ENCODE measurements at regions not wholly inside any gene's neighbourhood (a gene's known extent, or its start where the extent isn't known, plus 50 kb on each side); places are given as distances from the start of the nearest gene placed in this dataset.

DNA sequence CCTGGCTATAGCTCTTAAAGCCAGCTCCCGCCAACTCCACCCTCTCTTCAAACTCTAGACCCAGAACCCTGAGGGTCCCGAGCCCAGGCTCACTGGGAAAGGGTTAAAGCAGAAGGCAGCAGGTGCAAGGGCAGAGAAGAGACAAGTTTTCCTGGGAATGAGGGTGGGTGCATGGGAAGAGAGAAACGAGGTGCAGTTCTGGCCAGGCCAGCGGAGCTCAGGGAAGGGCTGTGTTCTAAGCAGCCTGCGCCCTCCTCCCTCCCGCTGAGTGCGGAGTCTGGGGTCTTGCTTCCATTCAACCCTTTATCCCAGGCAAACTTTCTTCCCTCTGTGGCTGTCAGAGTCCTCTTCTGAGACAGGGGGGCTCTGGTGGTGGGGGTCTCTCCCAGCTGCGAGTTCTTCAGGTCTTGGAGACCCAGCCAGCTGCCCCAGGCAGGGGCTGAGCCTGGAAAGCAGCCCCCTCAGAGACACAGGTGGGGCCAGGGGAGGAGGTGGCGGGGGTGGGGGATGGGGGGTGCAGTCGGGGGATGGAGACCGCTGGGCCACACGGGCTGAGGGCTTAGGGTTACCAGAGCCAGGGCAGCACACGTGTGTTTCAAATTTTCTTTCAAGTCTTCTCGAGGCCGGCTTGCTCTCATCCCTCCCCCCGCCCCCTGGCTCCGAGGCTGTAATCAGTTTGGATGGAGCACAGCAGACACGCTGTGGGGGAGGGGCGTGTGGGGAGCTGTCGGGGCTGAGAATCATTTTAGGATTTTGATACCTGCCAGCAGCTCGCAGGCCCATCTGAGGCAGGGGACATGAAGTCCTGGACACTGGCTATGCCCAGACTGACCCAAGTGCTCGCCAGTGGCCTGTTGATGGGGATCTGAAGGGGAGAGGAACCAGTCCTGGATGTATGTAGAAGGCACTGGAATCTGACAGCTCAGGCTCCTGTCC, 169.6 kb upstream of the SMIM23 start:
- no peak overlapping the region for H3K27ac ChIP-seq (ENCODE audit: low read length)
- no CpG with 5 or more reads among the region's 22 CpGs for WGBS (ENCODE audit: insufficient coverage, insufficient read length)
- no peaks in the 10 kb centered on the region for H3K9me3 ChIP-seq (ENCODE audit: control insufficient read depth, insufficient read depth, low read length)
- peaks cover 6% of the 10 kb centered on the region for H3K4me1 ChIP-seq (ENCODE audit: control insufficient read depth, insufficient read depth, low read length)
- H3K36me3 ChIP-seq (ENCODE audit: control insufficient read depth, insufficient read depth, low read length): no peaks in the 10 kb centered on the region
- H3K4me3 ChIP-seq (ENCODE audit: low read length): no peak overlapping the region
- no peak for DNase-seq (ENCODE audit: low read depth, low spot score)
- peaks cover 11% of the 10 kb centered on the region; the same call in 1 of the 2 replicates for H3K27me3 ChIP-seq (ENCODE audit: control insufficient read depth, insufficient read depth, low read length)

DNA sequence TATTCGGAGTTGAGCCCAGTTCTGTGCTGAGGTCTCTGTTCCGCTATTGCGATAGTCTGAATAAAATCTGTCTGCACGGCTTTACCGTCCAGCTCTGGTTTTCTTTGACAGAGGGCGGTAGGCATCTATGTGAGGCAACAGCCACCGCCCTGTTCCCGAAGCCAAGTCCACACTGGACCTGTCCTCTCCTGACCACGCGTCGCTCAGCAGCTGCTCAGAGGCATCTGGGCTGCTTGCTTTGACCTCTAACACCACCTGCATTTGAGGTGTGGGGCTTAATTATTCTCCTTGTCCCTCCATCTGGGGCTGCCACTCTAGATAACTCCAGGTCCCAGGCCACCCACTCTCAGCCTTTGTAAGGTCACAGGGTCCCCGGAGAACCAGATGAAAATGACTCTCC, 168.4 kb upstream of the SMIM23 start:
- Histone ChIP-seq H3K27me3 (ENCODE audit: control insufficient read depth, insufficient read depth, low read length) (peaks cover 21% of the 10 kb centered on the region), H3K36me3 (ENCODE audit: control insufficient read depth, insufficient read depth, low read length) (no peaks in the 10 kb centered on the region), H3K9me3 (ENCODE audit: control insufficient read depth, insufficient read depth, low read length) (no peaks in the 10 kb centered on the region), H3K4me1 (ENCODE audit: control insufficient read depth, insufficient read depth, low read length) (peaks cover 6% of the 10 kb centered on the region), H3K4me3 (ENCODE audit: low read length) (no peak overlapping the region), H3K27ac (ENCODE audit: low read length) (no peak overlapping the region)
- no CpG with 5 or more reads among the region's 12 CpGs for WGBS (ENCODE audit: insufficient coverage, insufficient read length)
- DNase-seq (ENCODE audit: low read depth, low spot score): no peak

DNA sequence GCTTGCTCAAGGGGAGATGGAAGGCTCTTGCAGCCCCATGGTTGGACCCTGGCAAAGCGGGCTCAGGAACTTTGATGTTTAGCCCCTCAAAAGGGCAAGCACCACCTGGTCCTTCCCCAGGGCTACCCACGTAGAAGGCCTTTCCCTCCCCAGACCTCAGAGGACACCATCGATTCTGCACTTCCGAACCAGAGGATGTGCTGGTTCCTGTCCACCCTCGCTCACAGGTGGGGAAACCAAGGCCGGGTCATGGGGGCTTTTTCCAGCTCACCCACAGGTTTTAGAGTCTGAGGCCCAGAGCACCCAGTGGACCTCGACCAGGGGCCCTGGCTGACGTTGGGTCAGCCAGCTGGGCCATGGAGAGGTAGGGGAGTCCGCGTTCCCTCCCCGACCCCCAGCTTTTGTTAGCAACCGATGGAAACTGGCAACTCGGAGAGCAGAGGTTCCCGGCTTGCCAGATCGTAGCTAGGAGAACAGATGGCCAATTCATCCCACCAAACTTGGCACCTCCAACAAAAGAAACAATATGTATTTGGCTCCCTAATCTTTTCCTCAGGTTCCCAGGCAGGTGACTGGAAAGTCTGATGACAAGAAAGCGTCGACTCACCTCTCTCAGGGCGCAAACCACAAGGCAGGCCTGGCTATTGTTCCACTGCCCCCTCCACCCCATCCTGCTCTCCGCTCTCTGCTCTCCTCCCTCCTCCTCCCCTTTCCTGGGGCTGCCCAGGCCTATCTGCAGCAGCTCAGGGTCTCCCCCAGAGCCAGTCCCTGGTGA, 167.6 kb upstream of the SMIM23 start:
- no CpG with 5 or more reads among the region's 19 CpGs for WGBS (ENCODE audit: insufficient coverage, insufficient read length)

DNA sequence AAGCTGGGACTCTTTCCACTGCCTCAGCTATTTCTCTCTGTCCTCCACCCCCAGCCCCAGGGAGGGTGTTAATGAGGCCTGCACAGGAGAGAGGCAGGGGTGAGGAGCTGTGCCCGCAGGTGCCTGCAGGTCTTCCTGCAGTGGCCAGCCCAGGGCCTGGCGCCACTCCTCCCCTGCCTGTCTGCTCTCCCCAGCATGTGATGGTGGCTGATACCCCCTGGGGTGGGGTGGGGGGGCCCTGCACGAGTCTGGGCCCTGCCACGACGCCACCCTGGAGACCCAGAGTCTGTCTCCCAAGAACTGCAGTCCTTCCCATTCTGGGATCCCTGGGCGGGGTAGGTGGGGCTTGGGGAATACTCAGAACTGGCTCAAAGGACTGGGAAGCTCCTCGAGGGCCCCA, 166.4 kb upstream of the SMIM23 start:
- H3K27ac ChIP-seq (ENCODE audit: low read length): no peak overlapping the region
- no peaks in the 10 kb centered on the region for H3K36me3 ChIP-seq (ENCODE audit: control insufficient read depth, insufficient read depth, low read length)
- no peaks in the 10 kb centered on the region for H3K9me3 ChIP-seq (ENCODE audit: control insufficient read depth, insufficient read depth, low read length)
- peaks cover 33% of the 10 kb centered on the region for H3K27me3 ChIP-seq (ENCODE audit: control insufficient read depth, insufficient read depth, low read length)
- peaks cover 11% of the 10 kb centered on the region for H3K4me1 ChIP-seq (ENCODE audit: control insufficient read depth, insufficient read depth, low read length)
- H3K4me3 ChIP-seq (ENCODE audit: low read length): no peak overlapping the region
- no CpG with 5 or more reads among the region's 7 CpGs for WGBS (ENCODE audit: insufficient coverage, insufficient read length)
- no peak for DNase-seq (ENCODE audit: low read depth, low spot score)

More for the DNA sequence above, 167.6 kb upstream of the SMIM23 start:
- Histone ChIP-seq H3K27ac (ENCODE audit: low read length) (no peak overlapping the region), H3K4me3 (ENCODE audit: low read length) (no peak overlapping the region), H3K9me3 (ENCODE audit: control insufficient read depth, insufficient read depth, low read length) (no peaks in the 10 kb centered on the region), H3K27me3 (ENCODE audit: control insufficient read depth, insufficient read depth, low read length) (peaks cover 29% of the 10 kb centered on the region), H3K4me1 (ENCODE audit: control insufficient read depth, insufficient read depth, low read length) (peaks cover 5% of the 10 kb centered on the region), H3K36me3 (ENCODE audit: control insufficient read depth, insufficient read depth, low read length) (no peaks in the 10 kb centered on the region)
- no peak for DNase-seq (ENCODE audit: low read depth, low spot score)

DNA sequence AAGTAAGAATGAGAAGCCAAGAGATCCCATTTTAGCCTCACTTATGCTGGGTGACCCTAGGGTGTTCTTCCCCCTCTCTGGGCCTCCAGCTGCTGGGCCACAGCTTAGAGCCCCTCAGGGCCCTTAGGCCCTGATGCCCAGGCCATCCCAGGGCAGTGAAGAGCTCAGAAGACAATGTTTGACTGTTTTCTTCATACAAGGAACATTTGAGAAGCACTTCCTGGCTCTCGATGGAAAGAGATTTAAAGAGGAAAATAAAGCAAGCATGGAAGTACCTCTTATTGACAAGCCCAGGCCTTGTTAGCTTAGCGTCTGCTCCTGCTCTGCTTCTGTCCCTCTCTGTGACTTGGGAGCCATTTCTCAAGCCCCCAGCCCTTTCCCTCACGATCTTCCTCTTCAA, 165.9 kb upstream of the SMIM23 start:
- H3K9me3 ChIP-seq (ENCODE audit: control insufficient read depth, insufficient read depth, low read length): no peaks in the 10 kb centered on the region
- H3K4me1 ChIP-seq (ENCODE audit: control insufficient read depth, insufficient read depth, low read length): peaks cover 11% of the 10 kb centered on the region
- no peak for DNase-seq (ENCODE audit: low read depth, low spot score)
- peaks cover 38% of the 10 kb centered on the region for H3K27me3 ChIP-seq (ENCODE audit: control insufficient read depth, insufficient read depth, low read length)
- no peak overlapping the region for H3K4me3 ChIP-seq (ENCODE audit: low read length)
- WGBS (ENCODE audit: insufficient coverage, insufficient read length): no CpG with 5 or more reads among the region's 3 CpGs
- no peak overlapping the region for H3K27ac ChIP-seq (ENCODE audit: low read length)
- H3K36me3 ChIP-seq (ENCODE audit: control insufficient read depth, insufficient read depth, low read length): no peaks in the 10 kb centered on the region

DNA sequence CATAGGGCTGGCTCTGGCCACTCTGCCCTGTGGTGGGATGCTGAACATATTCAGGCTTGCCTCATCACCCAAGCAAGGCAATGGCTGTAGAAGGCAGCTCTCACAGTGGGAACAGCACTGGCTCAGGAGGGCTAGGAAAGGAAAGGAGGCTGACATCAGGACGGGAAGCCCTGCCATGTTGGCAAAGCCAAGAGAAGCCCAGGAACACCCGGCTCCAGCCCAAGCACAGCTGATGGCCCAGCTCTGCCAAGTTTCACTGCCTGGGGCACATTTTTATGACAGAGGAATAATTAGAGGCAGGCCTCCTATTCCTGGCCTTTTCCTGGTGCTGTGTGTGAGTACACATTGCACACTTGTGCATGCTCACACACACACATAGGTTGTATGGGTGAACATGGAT, 163.6 kb upstream of the SMIM23 start:
- H3K36me3 ChIP-seq (ENCODE audit: control insufficient read depth, insufficient read depth, low read length): no peaks in the 10 kb centered on the region
- no CpG with 5 or more reads among the region's 2 CpGs for WGBS (ENCODE audit: insufficient coverage, insufficient read length)
- no peak overlapping the region for H3K4me3 ChIP-seq (ENCODE audit: low read length)
- DNase-seq (ENCODE audit: low read depth, low spot score): no peak
- H3K4me1 ChIP-seq (ENCODE audit: control insufficient read depth, insufficient read depth, low read length): peaks cover 7% of the 10 kb centered on the region; the same call in 1 of the 2 replicates
- H3K27me3 ChIP-seq (ENCODE audit: control insufficient read depth, insufficient read depth, low read length): peaks cover 41% of the 10 kb centered on the region
- no peaks in the 10 kb centered on the region for H3K9me3 ChIP-seq (ENCODE audit: control insufficient read depth, insufficient read depth, low read length)
- H3K27ac ChIP-seq (ENCODE audit: low read length): no peak overlapping the region

DNA sequence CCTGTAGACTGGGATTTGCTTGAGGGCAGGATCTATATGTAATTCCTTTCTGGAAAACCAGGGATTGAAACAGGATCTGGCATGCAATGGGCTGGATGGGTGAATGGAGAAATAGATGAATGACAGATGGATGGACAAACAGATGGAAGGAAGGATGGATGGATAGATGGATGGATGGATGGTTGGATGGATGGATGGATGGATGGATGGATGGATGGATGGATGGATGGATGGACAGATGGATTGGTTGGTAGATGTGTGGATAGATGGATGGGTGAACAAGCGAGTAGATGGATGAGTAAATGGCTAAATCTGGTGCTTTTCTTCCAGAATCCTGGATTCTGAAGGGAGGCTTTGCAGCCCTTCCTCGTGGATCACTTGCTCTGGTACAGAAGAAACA, 162.5 kb upstream of the SMIM23 start:
- H3K9me3 ChIP-seq (ENCODE audit: control insufficient read depth, insufficient read depth, low read length): no peaks in the 10 kb centered on the region
- H3K27ac ChIP-seq (ENCODE audit: low read length): no peak overlapping the region
- no peak for DNase-seq (ENCODE audit: low read depth, low spot score)
- H3K36me3 ChIP-seq (ENCODE audit: control insufficient read depth, insufficient read depth, low read length): no peaks in the 10 kb centered on the region
- H3K4me1 ChIP-seq (ENCODE audit: control insufficient read depth, insufficient read depth, low read length): peaks cover 7% of the 10 kb centered on the region; the same call in 1 of the 2 replicates
- H3K27me3 ChIP-seq (ENCODE audit: control insufficient read depth, insufficient read depth, low read length): peaks cover 37% of the 10 kb centered on the region
- no CpG with 5 or more reads among the region's 2 CpGs for WGBS (ENCODE audit: insufficient coverage, insufficient read length)
- no peak overlapping the region for H3K4me3 ChIP-seq (ENCODE audit: low read length)

DNA sequence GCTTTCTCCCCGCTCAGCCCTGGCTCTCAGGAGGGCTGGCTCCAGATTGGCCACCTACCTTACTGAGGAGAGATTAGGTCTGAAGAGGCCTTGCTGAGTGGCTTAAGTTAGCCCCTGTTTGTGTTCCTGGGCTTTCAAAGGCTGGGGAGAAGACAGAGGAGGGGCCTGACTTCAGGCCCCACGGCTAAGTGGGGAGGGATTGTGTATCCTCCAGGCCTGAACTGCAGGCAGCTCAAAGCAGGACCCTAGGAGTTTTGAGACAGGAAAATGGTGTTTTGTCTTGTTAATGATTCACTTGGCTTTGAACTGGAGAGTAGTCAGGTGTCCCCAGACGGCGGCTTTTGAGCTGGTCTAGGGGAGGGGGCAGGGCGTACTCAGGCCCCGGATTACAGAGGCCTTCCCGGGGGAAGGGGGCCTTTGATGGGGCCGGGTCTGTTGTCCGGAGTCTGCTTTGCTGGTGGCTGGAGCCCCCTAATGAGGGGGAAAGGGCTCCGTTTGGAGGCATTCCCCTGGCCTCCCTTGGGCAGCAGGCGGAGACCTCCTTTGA, 162.0 kb upstream of the SMIM23 start:
- Histone ChIP-seq H3K27me3 (ENCODE audit: control insufficient read depth, insufficient read depth, low read length) (peaks cover 37% of the 10 kb centered on the region), H3K27ac (ENCODE audit: low read length) (no peak overlapping the region), H3K36me3 (ENCODE audit: control insufficient read depth, insufficient read depth, low read length) (no peaks in the 10 kb centered on the region), H3K4me3 (ENCODE audit: low read length) (no peak overlapping the region), H3K4me1 (ENCODE audit: control insufficient read depth, insufficient read depth, low read length) (peaks cover 7% of the 10 kb centered on the region; the same call in 1 of the 2 replicates), H3K9me3 (ENCODE audit: control insufficient read depth, insufficient read depth, low read length) (no peaks in the 10 kb centered on the region)
- peak; percentile 71 for DNase-seq (ENCODE audit: low read depth, low spot score)
- no CpG with 5 or more reads among the region's 11 CpGs for whole genome bisulfite sequencing (ENCODE audit: insufficient coverage, insufficient read length)

DNA sequence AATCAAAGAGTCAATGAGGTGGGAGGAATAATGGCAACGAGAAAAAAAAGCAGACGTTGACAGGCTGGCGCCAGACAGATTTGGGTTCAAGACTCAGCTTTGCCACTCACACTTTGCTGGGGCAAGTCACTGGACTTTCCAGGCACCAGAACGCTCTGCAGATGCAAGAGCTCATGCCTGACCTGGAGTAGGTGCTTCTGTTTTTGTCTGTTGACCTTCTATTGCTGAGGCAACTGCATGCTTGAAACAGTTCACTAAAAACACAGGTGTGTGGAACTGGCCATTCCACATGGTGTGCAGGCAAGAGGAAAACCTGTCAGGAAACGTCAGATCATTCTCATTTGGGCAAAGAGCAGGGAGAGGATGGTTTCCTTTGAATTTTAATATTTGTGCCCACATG, 161.2 kb upstream of the SMIM23 start:
- H3K4me1 ChIP-seq (ENCODE audit: control insufficient read depth, insufficient read depth, low read length): peaks cover 7% of the 10 kb centered on the region; the same call in 1 of the 2 replicates
- WGBS (ENCODE audit: insufficient coverage, insufficient read length): no CpG with 5 or more reads among the region's 5 CpGs
- no peaks in the 10 kb centered on the region for H3K36me3 ChIP-seq (ENCODE audit: control insufficient read depth, insufficient read depth, low read length)
- no peak for DNase-seq (ENCODE audit: low read depth, low spot score)
- peaks cover 37% of the 10 kb centered on the region for H3K27me3 ChIP-seq (ENCODE audit: control insufficient read depth, insufficient read depth, low read length)
- no peak overlapping the region for H3K4me3 ChIP-seq (ENCODE audit: low read length)
- no peaks in the 10 kb centered on the region for H3K9me3 ChIP-seq (ENCODE audit: control insufficient read depth, insufficient read depth, low read length)
- H3K27ac ChIP-seq (ENCODE audit: low read length): no peak overlapping the region

DNA sequence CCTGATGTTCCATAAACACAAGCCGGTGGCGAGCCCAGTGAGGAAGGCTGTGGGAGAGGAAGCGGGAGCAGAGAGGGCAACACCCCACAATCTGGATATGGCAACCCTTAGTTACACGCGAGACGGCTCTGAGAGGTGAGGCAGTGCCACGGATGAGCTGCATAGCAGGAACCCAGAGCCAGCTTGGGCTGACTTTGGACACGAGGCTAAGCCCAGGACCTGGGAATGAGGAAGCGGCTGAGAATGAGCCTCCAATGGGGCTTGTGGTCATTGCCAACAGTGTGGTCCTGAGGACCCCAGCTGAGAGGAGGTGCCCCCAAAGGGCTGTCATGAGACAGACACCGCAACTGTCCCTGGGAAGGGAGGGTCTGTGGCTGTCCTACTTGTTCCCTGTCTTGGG, 160.0 kb upstream of the SMIM23 start:
- WGBS (ENCODE audit: insufficient coverage, insufficient read length): no CpG with 5 or more reads among the region's 10 CpGs
- peaks cover 37% of the 10 kb centered on the region for H3K27me3 ChIP-seq (ENCODE audit: control insufficient read depth, insufficient read depth, low read length)
- H3K9me3 ChIP-seq (ENCODE audit: control insufficient read depth, insufficient read depth, low read length): no peaks in the 10 kb centered on the region
- no peaks in the 10 kb centered on the region for H3K36me3 ChIP-seq (ENCODE audit: control insufficient read depth, insufficient read depth, low read length)
- DNase-seq (ENCODE audit: low read depth, low spot score): no peak
- no peak overlapping the region for H3K4me3 ChIP-seq (ENCODE audit: low read length)
- peaks cover 7% of the 10 kb centered on the region; the same call in 1 of the 2 replicates for H3K4me1 ChIP-seq (ENCODE audit: control insufficient read depth, insufficient read depth, low read length)
- no peak overlapping the region for H3K27ac ChIP-seq (ENCODE audit: low read length)
